Duodenal mucosa (tissue), 2 donors: ENCODE measurements at regions not wholly inside any gene's neighbourhood (a gene's known extent, or its start where the extent isn't known, plus 50 kb on each side); places are given as distances from the start of the nearest gene placed in this dataset.

ENCODE experiments used
- H3K27ac ChIP-seq: one replicate; pipeline ENCODE4 v1.7.0; 2013; ENCODE audit warnings: low read depth, low read length
- H3K27me3 ChIP-seq, 2 donors: one replicate each; pipeline ENCODE4 v1.7.0; 2013; ENCODE audit warnings: low read length in 2 of 2, control low read depth in 1 of 2; ENCODE audit not compliant: insufficient read depth in 2 of 2, control insufficient read depth in 1 of 2
- H3K36me3 ChIP-seq, 2 donors: one replicate each; pipeline ENCODE4 v1.7.0; 2013; ENCODE audit warnings: low read length in 2 of 2, control low read depth in 1 of 2; ENCODE audit not compliant: insufficient read depth in 2 of 2, control insufficient read depth in 1 of 2
- H3K4me1 ChIP-seq, 2 donors: one replicate each; pipeline ENCODE4 v1.7.0; 2013; ENCODE audit warnings: low read length in 2 of 2, control low read depth in 1 of 2; ENCODE audit not compliant: insufficient read depth in 2 of 2, control insufficient read depth in 1 of 2
- H3K4me3 ChIP-seq, 2 donors: one replicate each; pipeline ENCODE4 v1.7.0; 2013; ENCODE audit warnings: low read length in 2 of 2, low read depth in 1 of 2
- H3K9ac ChIP-seq, 2 donors: one replicate each; pipeline ENCODE4 v1.7.0; 2013; ENCODE audit warnings: low read length in 2 of 2, low read depth in 1 of 2
- H3K9me3 ChIP-seq, 2 donors: one replicate each; pipeline ENCODE4 v1.7.0; 2013; ENCODE audit warnings: low read length in 2 of 2, control low read depth in 1 of 2; ENCODE audit not compliant: control insufficient read depth in 1 of 2

DNA sequence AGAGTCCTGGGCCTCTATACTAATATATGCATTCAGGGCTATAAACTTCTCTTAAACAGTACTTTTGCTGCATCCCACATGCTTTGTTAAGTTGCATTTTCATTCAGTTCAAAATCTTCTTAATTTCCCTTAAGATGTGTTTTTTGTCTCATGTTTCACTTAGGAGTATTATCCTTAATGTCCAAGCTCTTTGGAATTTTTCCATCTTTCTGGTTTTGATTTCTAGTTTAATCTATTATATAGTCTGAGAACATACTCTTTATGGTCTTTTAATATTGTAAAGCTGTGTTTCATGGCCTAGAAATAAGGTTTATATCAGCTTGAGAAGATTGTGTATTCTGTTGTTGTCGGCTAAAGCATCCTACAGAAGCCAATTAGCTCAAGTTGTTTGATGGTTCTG is 1041.8 kb downstream of the PLA2G4A start:
- Histone ChIP-seq H3K9me3 (no peaks in the 10 kb centered on the region), H3K9ac (no peak overlapping the region), H3K4me3 (no peak overlapping the region), H3K4me1 (no peaks in the 10 kb centered on the region), H3K36me3 (no peaks in the 10 kb centered on the region), H3K27ac (no peak overlapping the region), H3K27me3 (no peaks in the 10 kb centered on the region)

DNA sequence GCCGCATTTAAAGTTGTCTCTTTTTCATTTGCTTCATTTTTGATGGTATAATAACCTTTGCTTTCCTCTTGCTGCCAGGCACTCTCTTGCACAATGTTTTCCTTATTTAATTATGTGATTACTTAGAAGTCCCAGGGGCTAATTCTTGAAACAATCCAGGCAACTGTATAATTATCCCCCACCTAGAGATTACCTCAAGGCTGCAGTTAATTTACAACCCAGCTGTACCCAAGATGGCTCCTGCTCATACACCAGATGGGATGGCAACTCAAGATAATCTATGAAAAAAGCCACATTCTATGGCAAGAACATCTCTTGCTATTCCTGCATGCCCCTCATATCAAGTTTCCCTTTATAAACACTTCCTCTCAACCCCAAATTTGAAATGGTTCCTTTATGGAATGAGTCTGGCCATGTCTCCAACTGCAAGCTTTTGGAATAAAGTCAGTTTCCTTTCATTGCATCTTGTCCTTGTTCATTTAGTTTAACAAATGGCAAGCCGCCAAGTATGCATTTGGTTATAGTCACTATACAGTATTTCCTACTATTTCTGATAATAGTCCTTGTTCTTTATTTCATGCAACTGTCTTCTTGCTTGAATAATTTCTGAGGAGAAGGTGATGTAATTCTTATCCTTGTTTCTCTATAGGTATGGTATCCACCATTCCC is 1042.6 kb downstream of the PLA2G4A start:
- Histone ChIP-seq H3K4me1 (no peaks in the 10 kb centered on the region), H3K27me3 (no peaks in the 10 kb centered on the region), H3K9me3 (no peaks in the 10 kb centered on the region), H3K9ac (no peak overlapping the region), H3K27ac (no peak overlapping the region), H3K4me3 (no peak overlapping the region), H3K36me3 (no peaks in the 10 kb centered on the region)

GRCh38 chr1:187872550-187872949 is 1043.8 kb downstream of the PLA2G4A start:
- Histone ChIP-seq H3K9ac (no peak overlapping the region), H3K4me1 (no peaks in the 10 kb centered on the region), H3K9me3 (peaks cover 0 to 6% of the 10 kb centered on the region in 2 donors), H3K27ac (no peak overlapping the region), H3K4me3 (no peak overlapping the region), H3K27me3 (no peaks in the 10 kb centered on the region), H3K36me3 (no peaks in the 10 kb centered on the region)

- Histone ChIP-seq H3K9ac (no peak overlapping the region), H3K36me3 (no peaks in the 10 kb centered on the region), H3K9me3 (peaks cover 0 to 6% of the 10 kb centered on the region in 2 donors), H3K4me3 (no peak overlapping the region), H3K27ac (no peak overlapping the region), H3K27me3 (no peaks in the 10 kb centered on the region), H3K4me1 (no peaks in the 10 kb centered on the region)
Observed at GRCh38 chr1:187873126-187873525, 1044.4 kb downstream of the PLA2G4A start.

GRCh38 chr1:187876775-187877174 is 1048.0 kb downstream of the PLA2G4A start:
- Histone ChIP-seq H3K27me3 (no peaks in the 10 kb centered on the region), H3K9ac (no peak overlapping the region), H3K4me3 (no peak overlapping the region), H3K36me3 (no peaks in the 10 kb centered on the region), H3K4me1 (no peaks in the 10 kb centered on the region), H3K27ac (no peak overlapping the region), H3K9me3 (peaks cover 0 to 6% of the 10 kb centered on the region in 2 donors)

GRCh38 chr1:187877220-187877619 is 1048.5 kb downstream of the PLA2G4A start:
- Histone ChIP-seq H3K9me3 (peaks cover 0 to 6% of the 10 kb centered on the region in 2 donors), H3K27me3 (no peaks in the 10 kb centered on the region), H3K36me3 (no peaks in the 10 kb centered on the region), H3K4me3 (no peak overlapping the region), H3K9ac (no peak overlapping the region), H3K4me1 (no peaks in the 10 kb centered on the region), H3K27ac (no peak overlapping the region)

DNA sequence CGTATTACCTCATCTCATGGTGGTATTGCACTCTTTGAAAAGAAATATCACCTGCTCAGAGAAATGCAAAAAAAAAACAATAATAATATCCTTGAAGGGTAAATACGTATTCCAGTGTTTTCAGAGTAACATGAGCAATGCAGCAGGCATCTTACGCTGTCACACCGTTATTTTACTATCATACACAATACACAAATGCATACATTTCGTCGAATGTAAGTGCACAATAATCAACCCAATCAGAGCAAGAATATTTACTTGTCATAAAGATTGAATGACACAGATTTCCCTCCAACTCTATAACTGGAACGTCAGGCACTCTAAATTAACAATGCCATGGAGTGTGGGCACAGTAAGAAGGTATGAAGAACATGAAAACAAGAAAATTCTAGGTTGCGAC is 1050.1 kb downstream of the PLA2G4A start:
- Histone ChIP-seq H3K9me3 (peaks cover 0 to 6% of the 10 kb centered on the region in 2 donors), H3K4me1 (no peaks in the 10 kb centered on the region), H3K27ac (no peak overlapping the region), H3K27me3 (no peaks in the 10 kb centered on the region), H3K9ac (no peak overlapping the region), H3K4me3 (no peak overlapping the region), H3K36me3 (no peaks in the 10 kb centered on the region)

- Histone ChIP-seq H3K27ac (no peak overlapping the region), H3K4me3 (no peak overlapping the region), H3K9me3 (no peaks in the 10 kb centered on the region), H3K36me3 (no peaks in the 10 kb centered on the region), H3K9ac (no peak overlapping the region), H3K4me1 (no peaks in the 10 kb centered on the region), H3K27me3 (no peaks in the 10 kb centered on the region)
Observed at GRCh38 chr1:187883356-187883755, 1054.6 kb downstream of the PLA2G4A start.

DNA sequence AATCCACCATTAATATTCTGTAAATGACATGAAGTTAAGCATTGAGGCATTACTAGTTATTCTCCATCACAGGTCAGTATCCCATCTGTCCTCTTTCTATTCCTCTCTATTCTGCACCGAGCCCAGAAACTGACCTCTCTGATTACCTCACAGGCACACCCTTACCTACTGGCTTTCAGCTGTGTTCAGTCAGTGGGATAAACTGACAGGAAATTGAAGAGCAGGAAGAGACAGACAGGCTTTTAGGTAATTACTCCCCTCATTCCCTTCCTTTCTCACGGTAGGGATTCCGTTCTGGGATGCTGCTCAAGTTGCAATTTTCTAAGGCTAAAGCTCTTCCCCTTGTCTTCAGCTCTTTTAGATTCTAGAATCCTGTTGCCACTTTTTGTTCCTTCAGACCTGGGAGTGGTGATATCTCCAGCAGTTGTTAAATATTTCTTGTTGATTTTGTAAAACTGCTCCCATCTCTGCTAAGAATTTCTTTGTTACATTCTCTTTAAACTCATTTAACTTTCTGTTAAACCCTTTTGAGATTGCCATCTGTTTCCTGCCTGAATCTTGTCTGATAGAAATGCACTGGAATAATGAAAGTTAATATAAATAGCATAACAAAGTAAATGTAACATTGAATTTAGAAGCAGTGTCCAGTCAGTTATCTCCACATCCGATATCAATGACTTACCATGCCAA is 1063.4 kb downstream of the PLA2G4A start:
- H3K9ac ChIP-seq = no peak overlapping the region
- H3K9me3 ChIP-seq = no peaks in the 10 kb centered on the region
- H3K27ac ChIP-seq = no peak overlapping the region
- no peaks in the 10 kb centered on the region for H3K36me3 ChIP-seq
- H3K27me3 ChIP-seq = no peaks in the 10 kb centered on the region
- no peak overlapping the region for H3K4me3 ChIP-seq
- no peaks in the 10 kb centered on the region for H3K4me1 ChIP-seq

- Histone ChIP-seq H3K36me3 (no peaks in the 10 kb centered on the region), H3K27ac (no peak overlapping the region), H3K27me3 (no peaks in the 10 kb centered on the region), H3K4me1 (no peaks in the 10 kb centered on the region), H3K9ac (no peak overlapping the region), H3K4me3 (no peak overlapping the region), H3K9me3 (no peaks in the 10 kb centered on the region)
Observed at GRCh38 chr1:187892683-187893039, 1063.9 kb downstream of the PLA2G4A start.
